ENCODE measurements at regions not wholly inside any gene's neighbourhood (a gene's known extent, or its start where the extent isn't known, plus 50 kb on each side); places are given as distances from the start of the nearest gene placed in this dataset.

- Histone ChIP-seq H3K9me3 (replicated peaks; ENCODE audit: control insufficient read depth, insufficient read depth, low read length) (no peaks in the 10 kb centered on the region), H3K36me3 (ENCODE audit: control insufficient read depth in 2 of 2, extremely low read depth in 1 of 2, insufficient read depth in 2 of 2, low read length in 2 of 2) (no peaks in the 10 kb centered on the region), H3K4me1 (ENCODE audit: control insufficient read depth, extremely low read depth, insufficient read depth, low read length) (peaks cover 29% of the 10 kb centered on the region), H4K20me1 (replicated peaks; ENCODE audit: control insufficient read depth, extremely low read depth, insufficient read depth, low read length) (no peaks in the 10 kb centered on the region), H3K27me3 (ENCODE audit: control insufficient read depth in 2 of 2, insufficient read depth in 2 of 2, low read length in 2 of 2) (no peaks in the 10 kb centered on the region), H3K27ac (ENCODE audit: insufficient read depth, low read depth, low read length) (peak overlapping the region; percentile 97), H3K4me3 (replicated peaks in 1 of 3; ENCODE audit: insufficient read depth in 1 of 3, low read depth in 1 of 3, low read length in 3 of 3) (no peak overlapping the region), H3K79me2 (ENCODE audit: control insufficient read depth, insufficient read depth, low read length) (no peaks in the 10 kb centered on the region), H3K4me2 (ENCODE audit: insufficient read depth, low read length) (peak overlapping the region; percentile 48), H3K9me1 (replicated peaks; ENCODE audit: control insufficient read depth, extremely low read depth, insufficient read depth, low read length) (no peaks in the 10 kb centered on the region), H2AFZ (ENCODE audit: low read depth, low read length) (peak overlapping the region; percentile 7), H3K9ac (replicated peaks; ENCODE audit: extremely low read depth, insufficient read depth, low read length) (peak overlapping the region; percentile 77)
- intact Hi-C loops (cut with micrococcal nuclease) (loop anchor here (1.0 to 2.0 kb wide), 5 partner anchors 110 to 456 kb away; no protein-coding TSS in a partner anchor), dilution Hi-C loops (cut with MboI; ENCODE audit: extremely low pct_ligation_motif_present, low sequenced_read_pairs) (no loop called here)
- FAIRE-seq (peak; percentile 44), DNase-seq (ENCODE audit: low read depth, low spot score) (peak; percentile 69)
- POLR2A ChIA-PET: no interaction called here
- TF ChIP-seq GATA2 (IDR thresholded peaks at IDR 0.05; ENCODE audit: insufficient read depth, insufficient read length, low read depth, low read length): no peak
- TF ChIP-seq JUN (IDR thresholded peaks at IDR 0.05; ENCODE audit: borderline replicate concordance, insufficient read depth, insufficient read length, low read depth): peak; percentile 72
- TF ChIP-seq FOS (IDR thresholded peaks at IDR 0.05; ENCODE audit: borderline replicate concordance, insufficient read depth, low read length): peak; percentile 3
- TSS peak; percentile 72 for BruUV-seq (replicated peaks)
- CTCF ChIA-PET: interaction anchor here (0.8 to 1.2 kb wide), 3 partner anchors 14 to 279 kb away, joined by 3 to 6 read pairs (median 3); no protein-coding TSS in a partner anchor
Observed at GRCh38 chr4:145278341-145279121, 98.1 kb upstream of the OTUD4 start.

- Histone ChIP-seq H3K9ac (replicated peaks; ENCODE audit: extremely low read depth, insufficient read depth, low read length) (no peak overlapping the region), H2AFZ (ENCODE audit: low read depth, low read length) (no peak overlapping the region), H3K9me3 (replicated peaks; ENCODE audit: control insufficient read depth, insufficient read depth, low read length) (no peaks in the 10 kb centered on the region), H3K4me3 (replicated peaks in 1 of 3; ENCODE audit: insufficient read depth in 1 of 3, low read depth in 1 of 3, low read length in 3 of 3) (no peak overlapping the region), H3K4me2 (ENCODE audit: insufficient read depth, low read length) (no peak overlapping the region), H3K27me3 (ENCODE audit: control insufficient read depth in 2 of 2, insufficient read depth in 2 of 2, low read length in 2 of 2) (no peaks in the 10 kb centered on the region), H3K36me3 (ENCODE audit: control insufficient read depth in 2 of 2, extremely low read depth in 1 of 2, insufficient read depth in 2 of 2, low read length in 2 of 2) (no peaks in the 10 kb centered on the region), H4K20me1 (replicated peaks; ENCODE audit: control insufficient read depth, extremely low read depth, insufficient read depth, low read length) (no peaks in the 10 kb centered on the region), H3K9me1 (replicated peaks; ENCODE audit: control insufficient read depth, extremely low read depth, insufficient read depth, low read length) (no peaks in the 10 kb centered on the region), H3K4me1 (ENCODE audit: control insufficient read depth, extremely low read depth, insufficient read depth, low read length) (peaks cover 28% of the 10 kb centered on the region), H3K79me2 (ENCODE audit: control insufficient read depth, insufficient read depth, low read length) (no peaks in the 10 kb centered on the region), H3K27ac (ENCODE audit: insufficient read depth, low read depth, low read length) (no peak overlapping the region)
- CTCF ChIA-PET: interaction anchor here (2.0 kb wide), 1 partner anchor 40 kb away, joined by 4 read pairs; no protein-coding TSS in a partner anchor
- no TSS peak for BruUV-seq (replicated peaks)
- intact Hi-C loops (cut with micrococcal nuclease): no loop called here
- POLR2A ChIA-PET: no interaction called here
- TF ChIP-seq JUN (IDR thresholded peaks at IDR 0.05; ENCODE audit: borderline replicate concordance, insufficient read depth, insufficient read length, low read depth) (no peak), POLR2AphosphoS5 (IDR thresholded peaks at IDR 0.05; ENCODE audit: insufficient read depth, low read depth, low read length) (no peak), EZH2 (IDR thresholded peaks at IDR 0.05; ENCODE audit: borderline replicate concordance, low read depth, low read length, severe bottlenecking) (no peak), MYC (IDR thresholded peaks at IDR 0.05; ENCODE audit: low read depth, low read length) (no peak)
- FAIRE-seq: no peak
- no peak for DNase-seq (ENCODE audit: low read depth, low spot score)
- dilution Hi-C loops (cut with MboI; ENCODE audit: extremely low pct_ligation_motif_present, low sequenced_read_pairs): no loop called here
Observed at GRCh38 chr4:145277011-145277410, 96.6 kb upstream of the OTUD4 start.

Measured in endothelial cell of umbilical vein (primary cell).